ENCODE measurements at regions not wholly inside any gene's neighbourhood (a gene's known extent, or its start where the extent isn't known, plus 50 kb on each side); places are given as distances from the start of the nearest gene placed in this dataset.

- TF ChIP-seq, protein P1, sequence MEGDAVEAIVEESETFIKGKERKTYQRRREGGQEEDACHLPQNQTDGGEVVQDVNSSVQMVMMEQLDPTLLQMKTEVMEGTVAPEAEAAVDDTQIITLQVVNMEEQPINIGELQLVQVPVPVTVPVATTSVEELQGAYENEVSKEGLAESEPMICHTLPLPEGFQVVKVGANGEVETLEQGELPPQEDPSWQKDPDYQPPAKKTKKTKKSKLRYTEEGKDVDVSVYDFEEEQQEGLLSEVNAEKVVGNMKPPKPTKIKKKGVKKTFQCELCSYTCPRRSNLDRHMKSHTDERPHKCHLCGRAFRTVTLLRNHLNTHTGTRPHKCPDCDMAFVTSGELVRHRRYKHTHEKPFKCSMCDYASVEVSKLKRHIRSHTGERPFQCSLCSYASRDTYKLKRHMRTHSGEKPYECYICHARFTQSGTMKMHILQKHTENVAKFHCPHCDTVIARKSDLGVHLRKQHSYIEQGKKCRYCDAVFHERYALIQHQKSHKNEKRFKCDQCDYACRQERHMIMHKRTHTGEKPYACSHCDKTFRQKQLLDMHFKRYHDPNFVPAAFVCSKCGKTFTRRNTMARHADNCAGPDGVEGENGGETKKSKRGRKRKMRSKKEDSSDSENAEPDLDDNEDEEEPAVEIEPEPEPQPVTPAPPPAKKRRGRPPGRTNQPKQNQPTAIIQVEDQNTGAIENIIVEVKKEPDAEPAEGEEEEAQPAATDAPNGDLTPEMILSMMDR (conservative IDR thresholded peaks at IDR 0.05 in 1 of 2, IDR thresholded peaks at IDR 0.05 in 1 of 2; ENCODE audit: low read depth in 1 of 2, low read length in 2 of 2) = no peak
- TF ChIP-seq EZH2 (IDR thresholded peaks at IDR 0.05; ENCODE audit: low read length, missing control alignments) = no peak
Measured at GRCh38 chr13:40490086-40490758, 176.2 kb downstream of the FOXO1 start.

All from fibroblast of lung (primary cell).